Activated CD8-positive, alpha-beta memory T cell treated with anti-CD3 and anti-CD28 coated beads, Interleukin-2, amount 10 ng/mL, durations not matched to agents 7 days and 5 days (primary cell): ENCODE measurements at regions not wholly inside any gene's neighbourhood (a gene's known extent, or its start where the extent isn't known, plus 50 kb on each side); places are given as distances from the start of the nearest gene placed in this dataset.

Experiments
- ATAC-seq: fragments of 150-1000 bp; cut with Tn5 transposase; one replicate; pipeline ENCODE4 v1.10.0; 2021; ENCODE audit warnings: moderate library complexity
- CTCF ChIA-PET: fragments of 350-600 bp; sonication (Branson Sonifier 250); formaldehyde crosslinking; loops from one replicate; lab custom pipeline; 2021; ENCODE audit warnings: antibody characterized with exemption; lab: Charles Lee
- DNase-seq: peaks from one replicate; pipeline ENCODE4 v3.0.0-alpha.2; 2020
- H3K27ac Mint-ChIP-seq: one replicate; pipeline ENCODE4 v1.8.0; 2021; ENCODE audit warnings: mild to moderate bottlenecking, mixed read lengths
- H3K27me3 Mint-ChIP-seq: one replicate; pipeline ENCODE4 v1.8.0; 2021; ENCODE audit warnings: mixed read lengths
- H3K36me3 Mint-ChIP-seq: one replicate; pipeline ENCODE4 v1.8.0; 2021; ENCODE audit warnings: mild to moderate bottlenecking, mixed read lengths
- H3K4me1 Mint-ChIP-seq: one replicate; pipeline ENCODE4 v1.8.0; 2021; ENCODE audit warnings: mixed read lengths
- H3K4me3 Mint-ChIP-seq: one replicate; pipeline ENCODE4 v1.8.0; 2021; ENCODE audit warnings: mild to moderate bottlenecking, moderate library complexity, mixed read lengths
- H3K9me3 Mint-ChIP-seq: one replicate; pipeline ENCODE4 v1.8.0; 2022; ENCODE audit warnings: low read depth, mixed read lengths

DNA sequence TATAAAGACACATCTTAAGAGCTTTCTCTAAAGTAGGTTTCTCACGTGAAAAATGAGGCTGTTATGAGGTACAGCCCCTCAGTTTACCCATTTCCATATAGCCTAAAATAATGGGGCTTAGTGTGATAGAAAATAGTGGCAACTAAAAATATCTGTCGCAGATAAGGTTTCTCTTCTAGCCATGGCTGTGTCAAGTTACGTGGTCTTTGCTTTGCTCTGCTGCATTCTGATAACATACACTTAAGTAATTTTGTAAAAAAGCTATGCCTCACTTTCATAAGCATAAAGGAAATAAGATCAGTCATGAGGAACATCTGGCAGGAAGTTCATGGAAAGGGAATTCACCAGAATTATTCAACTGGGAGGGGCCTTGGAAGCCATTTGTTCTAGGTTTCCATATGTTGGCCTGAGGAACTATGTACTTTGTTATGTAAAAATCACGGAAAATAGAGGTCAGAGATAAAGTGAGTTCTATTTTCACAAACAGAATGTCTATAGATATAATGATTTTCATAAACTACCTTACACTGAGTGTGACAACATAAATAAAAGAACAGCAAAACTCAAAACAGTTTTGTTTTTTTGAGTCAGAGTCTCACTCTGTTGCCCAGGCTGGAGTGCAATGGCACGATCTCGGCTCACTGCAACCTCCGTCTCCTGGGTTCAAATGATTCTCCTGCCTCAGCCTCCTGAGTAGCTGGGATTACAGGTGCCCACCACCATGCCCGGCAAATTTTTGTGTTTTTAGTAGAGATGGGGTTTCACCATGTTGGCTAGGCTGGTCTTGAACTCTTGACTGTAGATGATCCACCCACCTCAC, 195.6 kb upstream of the KRR1 start:
- CTCF ChIA-PET = interaction anchor here (0.6 kb wide), 1 partner anchor 199 kb away, joined by 3 read pairs; no protein-coding TSS in a partner anchor

DNA sequence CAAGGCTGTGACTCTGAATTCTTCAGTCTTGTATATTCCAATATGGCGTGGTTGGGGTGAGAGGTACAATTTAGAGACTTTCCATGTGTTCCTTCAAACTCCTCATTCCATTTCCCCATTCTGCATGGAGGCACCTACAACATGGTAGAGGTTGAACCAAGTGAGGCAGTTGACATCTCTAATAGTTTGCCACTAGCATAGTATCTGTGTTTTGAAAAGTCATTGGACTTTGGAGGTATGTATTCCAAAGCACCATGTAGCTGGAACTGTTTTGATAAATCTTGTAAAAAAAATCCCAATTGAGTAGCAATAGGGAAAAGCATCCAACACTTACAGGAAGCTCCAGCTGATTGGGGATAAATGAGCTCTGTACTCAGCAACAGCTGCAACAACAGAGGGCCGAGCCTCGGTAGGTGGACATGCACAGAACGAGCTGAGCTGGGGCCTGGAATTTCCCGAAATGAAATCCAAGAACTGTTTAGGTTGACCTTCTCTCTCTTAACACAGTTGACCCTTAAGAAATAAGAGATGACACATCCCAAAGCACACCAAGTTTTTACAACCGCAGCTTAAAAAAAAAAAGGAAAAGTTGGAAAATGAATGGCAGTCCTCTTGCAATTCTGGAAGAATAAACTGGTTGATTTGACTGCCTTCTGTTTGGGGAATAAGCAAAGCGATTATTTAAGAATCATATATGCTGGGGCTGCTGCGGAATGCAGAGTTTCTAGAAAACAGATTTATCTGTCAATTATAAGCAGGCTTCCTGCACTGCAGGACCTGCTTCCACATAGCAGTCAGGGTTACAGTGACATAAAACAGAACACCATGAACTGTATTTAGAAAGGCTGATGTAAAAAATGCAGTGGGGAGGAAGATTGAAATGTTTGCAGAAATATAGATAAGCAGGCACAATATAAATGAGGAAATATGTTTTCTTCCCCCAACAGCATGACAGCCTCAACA, 194.6 kb upstream of the KRR1 start:
- DNase-seq (no peak), ATAC-seq (no peak)
- H3K4me1 Mint-ChIP-seq = peaks cover 14% of the 10 kb centered on the region
- H3K36me3 Mint-ChIP-seq = peaks cover 7% of the 10 kb centered on the region
- CTCF ChIA-PET = no interaction called here
- H3K4me3 Mint-ChIP-seq = no peak overlapping the region
- no peak overlapping the region for H3K27ac Mint-ChIP-seq
- peaks cover 3% of the 10 kb centered on the region for H3K27me3 Mint-ChIP-seq
- peaks cover 3% of the 10 kb centered on the region for H3K9me3 Mint-ChIP-seq

More for the DNA sequence above, 195.6 kb upstream of the KRR1 start:
- ATAC-seq (no peak), DNase-seq (no peak)
- Mint-ChIP-seq H3K36me3 (peaks cover 6% of the 10 kb centered on the region), H3K4me1 (peaks cover 15% of the 10 kb centered on the region), H3K9me3 (peaks cover 2% of the 10 kb centered on the region), H3K4me3 (no peak overlapping the region), H3K27ac (no peak overlapping the region), H3K27me3 (peaks cover 3% of the 10 kb centered on the region)

DNA sequence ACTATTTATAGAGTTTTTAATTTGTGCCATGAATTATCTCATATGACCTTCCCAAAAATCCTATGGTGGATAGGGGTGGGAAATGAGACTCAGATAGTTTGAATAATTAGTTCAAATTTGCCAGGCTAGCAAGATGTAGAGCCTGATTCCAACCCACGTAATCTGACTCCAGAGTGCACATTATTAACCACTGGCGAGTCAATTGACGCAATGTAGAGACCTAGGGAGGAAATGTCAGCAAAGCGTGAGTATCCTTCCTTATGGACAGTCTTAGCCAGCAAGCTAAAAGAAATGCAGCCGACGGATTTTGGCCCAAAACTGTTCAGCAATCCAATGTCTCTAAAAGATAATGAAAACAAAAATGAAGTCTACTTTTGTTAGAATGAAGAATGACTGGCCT, 193.3 kb upstream of the KRR1 start:
- no peak overlapping the region for H3K27ac Mint-ChIP-seq
- peaks cover 3% of the 10 kb centered on the region for H3K27me3 Mint-ChIP-seq
- peaks cover 9% of the 10 kb centered on the region for H3K36me3 Mint-ChIP-seq
- peaks cover 14% of the 10 kb centered on the region for H3K4me1 Mint-ChIP-seq
- H3K9me3 Mint-ChIP-seq = peaks cover 3% of the 10 kb centered on the region
- DNase-seq (no peak), ATAC-seq (no peak)
- CTCF ChIA-PET = no interaction called here
- H3K4me3 Mint-ChIP-seq = no peak overlapping the region

DNA sequence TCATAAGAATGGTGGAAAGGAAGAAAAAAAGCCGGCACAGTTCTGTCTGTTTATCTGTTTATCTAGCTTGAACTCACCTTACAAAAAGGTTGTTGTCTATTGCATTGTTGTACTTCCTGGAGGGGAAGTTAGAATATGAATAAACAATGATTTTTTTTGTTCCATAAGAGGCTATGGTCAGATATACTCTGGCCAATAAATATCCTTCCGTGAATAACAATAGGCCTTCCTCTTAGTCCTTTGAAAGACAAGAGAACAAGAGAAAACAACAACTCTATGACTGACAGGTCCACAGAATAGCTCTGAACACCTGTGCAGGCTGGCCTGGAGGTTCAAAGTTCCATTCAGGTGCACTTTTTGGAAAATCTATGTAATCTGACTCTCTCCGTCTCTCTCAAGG, 192.8 kb upstream of the KRR1 start:
- CTCF ChIA-PET = no interaction called here
- peaks cover 3% of the 10 kb centered on the region for H3K9me3 Mint-ChIP-seq
- ATAC-seq = no peak
- no peak overlapping the region for H3K4me3 Mint-ChIP-seq
- peaks cover 11% of the 10 kb centered on the region for H3K36me3 Mint-ChIP-seq
- no peak for DNase-seq
- peaks cover 14% of the 10 kb centered on the region for H3K4me1 Mint-ChIP-seq
- no peak overlapping the region for H3K27ac Mint-ChIP-seq
- peaks cover 1% of the 10 kb centered on the region for H3K27me3 Mint-ChIP-seq

DNA sequence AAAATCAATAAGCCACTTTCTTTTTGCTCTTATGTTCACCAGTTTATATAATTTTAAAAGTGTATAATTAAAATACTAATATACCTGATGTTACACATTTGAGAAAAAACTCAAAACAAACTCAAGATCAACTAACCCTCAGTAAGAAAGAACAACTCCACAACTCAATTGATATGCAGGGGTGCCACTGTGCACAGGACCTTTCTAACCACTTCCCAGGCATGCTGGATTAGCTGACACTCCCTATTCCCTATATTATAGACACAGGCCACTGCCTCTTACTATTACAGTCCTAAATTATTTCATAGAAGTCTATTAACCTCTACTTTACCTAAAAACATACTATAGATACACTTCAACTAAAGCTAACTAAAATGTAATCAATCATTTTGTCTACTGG, 191.7 kb upstream of the KRR1 start:
- Mint-ChIP-seq H3K27ac (no peak overlapping the region), H3K4me3 (no peak overlapping the region), H3K36me3 (peaks cover 11% of the 10 kb centered on the region), H3K27me3 (no peaks in the 10 kb centered on the region), H3K9me3 (peaks cover 3% of the 10 kb centered on the region), H3K4me1 (peaks cover 14% of the 10 kb centered on the region)
- DNase-seq = no peak
- CTCF ChIA-PET = interaction anchor here (1.4 kb wide), 1 partner anchor 329 kb away, joined by 4 read pairs; the partner anchor contains the start of gene PHLDA1
- no peak for ATAC-seq

DNA sequence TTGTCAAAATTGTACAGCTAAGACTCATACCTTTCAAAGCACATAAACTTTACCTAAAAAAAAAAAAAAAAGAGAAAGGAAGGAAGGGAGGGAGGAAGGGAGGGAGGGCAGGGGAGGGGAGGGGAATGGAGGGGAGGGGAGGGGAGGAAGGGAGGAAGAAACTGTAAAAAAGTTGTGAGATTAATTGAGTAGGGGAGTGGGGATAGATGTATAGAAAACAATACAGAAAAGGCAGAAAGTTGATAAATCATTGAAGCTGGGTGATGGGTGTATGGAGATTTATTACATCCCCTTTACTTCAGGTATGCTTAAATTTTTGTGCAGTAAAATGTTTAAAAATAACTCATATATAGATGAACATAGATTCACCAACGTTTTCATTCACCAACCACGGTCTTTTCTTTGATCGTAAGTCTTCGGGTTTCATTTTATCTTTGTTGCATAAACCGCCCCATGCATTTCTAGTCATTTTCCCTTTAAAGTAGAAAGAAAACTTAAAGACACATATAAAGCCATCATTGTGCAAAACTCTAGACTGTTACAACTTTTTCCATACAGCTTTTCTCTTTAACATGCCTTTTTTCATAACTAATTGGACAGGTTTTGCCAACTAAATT, 191.2 kb upstream of the KRR1 start:
- Mint-ChIP-seq H3K36me3 (peaks cover 11% of the 10 kb centered on the region), H3K9me3 (peaks cover 3% of the 10 kb centered on the region), H3K4me3 (peak overlapping the region; percentile 24), H3K27ac (peak overlapping the region; percentile 66), H3K4me1 (peaks cover 14% of the 10 kb centered on the region), H3K27me3 (no peaks in the 10 kb centered on the region)
- CTCF ChIA-PET = interaction anchor here (1.4 kb wide), 1 partner anchor 330 kb away, joined by 4 read pairs; the partner anchor contains the start of gene PHLDA1
- DNase-seq (no peak), ATAC-seq (peak; percentile 53)

GRCh38 chr12:75701859-75702258, 190.4 kb upstream of the KRR1 start:
- Mint-ChIP-seq H3K4me3 (peak overlapping the region; percentile 24), H3K27me3 (no peaks in the 10 kb centered on the region), H3K4me1 (peaks cover 14% of the 10 kb centered on the region), H3K9me3 (peaks cover 2% of the 10 kb centered on the region), H3K36me3 (peaks cover 11% of the 10 kb centered on the region), H3K27ac (peak overlapping the region; percentile 57)
- CTCF ChIA-PET = interaction anchor here (1.4 kb wide), 1 partner anchor 330 kb away, joined by 4 read pairs; the partner anchor contains the start of gene PHLDA1
- DNase-seq (no peak), ATAC-seq (no peak)

DNA sequence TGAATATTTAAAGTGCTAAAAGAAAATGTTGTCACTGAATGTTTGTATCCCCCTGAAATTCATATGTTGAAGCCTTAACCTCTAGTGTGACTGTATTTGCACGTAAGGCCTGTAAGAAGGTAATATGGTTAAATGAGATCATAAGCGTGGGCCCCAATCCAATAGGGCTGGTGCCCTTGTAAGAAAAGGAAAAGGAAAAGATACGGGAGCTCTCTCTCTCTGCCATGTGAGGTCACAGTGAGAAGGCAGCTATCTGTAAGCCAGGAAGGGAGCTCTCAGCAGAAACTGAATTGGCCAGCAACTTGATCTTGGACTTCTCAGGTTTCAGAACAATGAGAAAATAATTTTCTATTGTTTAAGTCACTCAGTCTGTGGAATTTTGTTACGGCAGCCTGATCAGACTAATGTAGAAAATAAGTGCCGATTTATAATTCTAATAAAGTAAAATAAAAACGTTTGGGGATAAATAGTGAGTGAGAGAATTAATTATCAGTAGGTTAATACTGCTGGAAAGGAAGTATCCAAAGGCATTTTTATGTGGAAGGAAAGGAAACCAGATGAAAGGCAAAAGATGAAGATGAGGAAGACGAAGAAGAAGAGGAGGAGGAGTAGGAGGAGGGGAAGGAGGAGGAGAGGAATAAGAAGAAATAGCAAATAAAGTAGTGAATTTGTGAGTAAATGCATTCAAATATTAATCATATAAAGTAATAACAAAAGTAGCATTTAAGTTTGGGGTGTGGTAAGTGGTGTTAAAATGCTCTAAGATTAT, 188.5 kb upstream of the KRR1 start:
- H3K4me3 Mint-ChIP-seq = no peak overlapping the region
- DNase-seq = no peak
- peaks cover 13% of the 10 kb centered on the region for H3K36me3 Mint-ChIP-seq
- ATAC-seq = no peak
- H3K9me3 Mint-ChIP-seq = peaks cover 2% of the 10 kb centered on the region
- H3K27me3 Mint-ChIP-seq = no peaks in the 10 kb centered on the region
- H3K27ac Mint-ChIP-seq = no peak overlapping the region
- H3K4me1 Mint-ChIP-seq = peaks cover 21% of the 10 kb centered on the region
- CTCF ChIA-PET = interaction anchor here (2.0 kb wide), 1 partner anchor 9 kb away, joined by 6 read pairs; no protein-coding TSS in a partner anchor

GRCh38 chr12:75699251-75699650, 187.8 kb upstream of the KRR1 start:
- H3K36me3 Mint-ChIP-seq = peaks cover 13% of the 10 kb centered on the region
- H3K9me3 Mint-ChIP-seq = peaks cover 2% of the 10 kb centered on the region
- H3K27me3 Mint-ChIP-seq = peaks cover 4% of the 10 kb centered on the region
- no peak overlapping the region for H3K4me3 Mint-ChIP-seq
- no peak overlapping the region for H3K27ac Mint-ChIP-seq
- CTCF ChIA-PET = interaction anchor here (1.1 to 2.0 kb wide), 2 partner anchors 10 to 171 kb away, joined by 3 to 6 read pairs; no protein-coding TSS in a partner anchor
- H3K4me1 Mint-ChIP-seq = peaks cover 21% of the 10 kb centered on the region
- ATAC-seq (no peak), DNase-seq (no peak)

DNA sequence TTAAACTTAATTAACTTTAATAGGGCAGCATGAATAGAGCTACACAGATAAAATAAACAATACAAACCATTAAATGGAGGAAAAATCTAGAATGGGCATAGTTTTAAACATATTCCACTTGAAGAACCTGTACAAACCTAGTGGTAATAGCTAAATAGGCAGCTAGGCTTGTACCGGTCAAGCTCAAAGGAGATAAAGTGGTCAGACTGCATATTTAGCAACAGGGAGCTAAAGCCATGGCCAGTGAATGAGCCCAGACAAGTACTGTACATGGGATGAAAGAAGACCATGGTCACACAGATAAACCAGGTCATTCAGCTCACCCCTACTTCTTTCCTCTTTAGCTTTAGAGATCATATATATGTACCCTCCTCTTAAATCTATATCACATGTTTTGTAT, 186.6 kb upstream of the KRR1 start:
- H3K27ac Mint-ChIP-seq = no peak overlapping the region
- CTCF ChIA-PET = interaction anchor here (1.1 to 2.0 kb wide), 2 partner anchors 11 to 170 kb away, joined by 3 to 6 read pairs; no protein-coding TSS in a partner anchor
- peaks cover 2% of the 10 kb centered on the region for H3K9me3 Mint-ChIP-seq
- peaks cover 9% of the 10 kb centered on the region for H3K36me3 Mint-ChIP-seq
- no peak for ATAC-seq
- no peak for DNase-seq
- H3K27me3 Mint-ChIP-seq = peaks cover 7% of the 10 kb centered on the region
- H3K4me1 Mint-ChIP-seq = peaks cover 17% of the 10 kb centered on the region
- no peak overlapping the region for H3K4me3 Mint-ChIP-seq

DNA sequence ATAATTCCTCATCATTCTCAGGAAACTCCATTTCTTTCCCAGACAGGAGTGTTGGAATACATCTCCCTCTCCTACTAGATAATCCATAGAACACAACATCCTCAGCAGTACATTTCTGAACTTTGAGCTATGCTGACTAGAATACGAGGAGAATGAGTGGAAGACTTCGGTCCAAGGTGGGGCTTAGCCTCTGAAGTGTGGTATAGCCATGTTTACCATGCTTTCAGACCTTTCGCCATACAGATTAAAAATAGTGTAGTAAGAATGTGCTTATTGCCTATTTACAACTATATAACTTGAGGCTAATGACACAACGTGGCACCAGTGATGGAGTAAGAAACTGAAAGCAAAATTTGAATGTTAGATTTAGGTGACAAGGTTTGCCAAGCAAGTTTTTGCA, 184.5 kb upstream of the KRR1 start:
- ATAC-seq (no peak), DNase-seq (no peak)
- no peak overlapping the region for H3K4me3 Mint-ChIP-seq
- no peak overlapping the region for H3K27ac Mint-ChIP-seq
- peaks cover 8% of the 10 kb centered on the region for H3K4me1 Mint-ChIP-seq
- peaks cover 7% of the 10 kb centered on the region for H3K36me3 Mint-ChIP-seq
- peaks cover 11% of the 10 kb centered on the region for H3K27me3 Mint-ChIP-seq
- CTCF ChIA-PET = interaction anchor here (1.0 kb wide), 1 partner anchor 335 kb away, joined by 3 read pairs; the partner anchor contains the start of gene PHLDA1
- H3K9me3 Mint-ChIP-seq = no peaks in the 10 kb centered on the region

DNA sequence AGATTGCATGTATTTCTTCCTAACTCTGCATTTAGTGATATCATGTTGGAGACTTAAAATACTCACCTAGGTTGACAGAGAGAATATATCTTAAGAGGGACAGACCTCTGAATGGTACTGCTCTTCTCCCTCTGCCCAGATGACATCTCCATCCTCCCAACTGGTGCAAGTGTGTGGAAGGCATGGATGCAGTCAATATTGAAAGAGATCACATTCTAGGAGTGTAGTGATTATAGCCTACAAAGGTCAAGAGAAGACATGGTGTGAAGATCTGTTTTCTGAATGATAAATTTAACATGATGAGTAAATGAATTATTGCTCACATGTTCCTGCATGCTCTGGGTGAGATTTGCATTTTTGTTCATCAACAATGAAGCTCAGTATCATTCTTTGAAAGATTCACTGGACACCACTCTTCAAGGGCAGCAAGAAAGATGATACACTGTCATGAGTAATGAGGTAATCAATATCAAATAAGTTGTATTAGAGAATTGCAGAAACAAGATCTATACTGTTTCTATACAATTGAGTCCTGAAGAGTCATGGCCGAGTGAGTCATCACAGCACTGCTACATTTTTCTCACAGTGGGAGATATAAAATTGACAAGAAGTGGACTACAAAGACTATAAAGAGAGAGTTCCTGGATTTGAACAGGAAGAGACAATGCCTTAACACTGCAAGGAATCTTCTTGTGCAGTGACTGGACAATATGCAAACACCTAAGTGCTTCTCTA, 183.3 kb upstream of the KRR1 start:
- H3K9me3 Mint-ChIP-seq = no peaks in the 10 kb centered on the region
- peaks cover 11% of the 10 kb centered on the region for H3K27me3 Mint-ChIP-seq
- peaks cover 8% of the 10 kb centered on the region for H3K4me1 Mint-ChIP-seq
- H3K27ac Mint-ChIP-seq = no peak overlapping the region
- no peak overlapping the region for H3K4me3 Mint-ChIP-seq
- H3K36me3 Mint-ChIP-seq = peaks cover 5% of the 10 kb centered on the region
- DNase-seq = no peak
- ATAC-seq = no peak
- CTCF ChIA-PET = no interaction called here
